ENCODE measurements at regions not wholly inside any gene's neighbourhood (a gene's known extent, or its start where the extent isn't known, plus 50 kb on each side); places are given as distances from the start of the nearest gene placed in this dataset.

- no peak for DNase-seq
- intact Hi-C loops (cut with DNase I) = no loop called here
These were observed 254.6 kb upstream of the LRRC7 start for GRCh38 chr1:69313118-69313517.

- DNase-seq = no peak
- intact Hi-C loops (cut with DNase I) = no loop called here
These were observed 252.3 kb upstream of the LRRC7 start for GRCh38 chr1:69315416-69315815.

GRCh38 chr1:69315823-69316222, 251.9 kb upstream of the LRRC7 start:
- intact Hi-C loops (cut with DNase I) = no loop called here
- peak in 21 of 42 donors; percentile 4 to 60 (median 25) for DNase-seq

GRCh38 chr1:69319287-69319686, 248.4 kb upstream of the LRRC7 start:
- no peak for DNase-seq
- intact Hi-C loops (cut with DNase I) = no loop called here

- intact Hi-C loops (cut with DNase I) = no loop called here
- no peak for DNase-seq
These were observed 246.9 kb upstream of the LRRC7 start for GRCh38 chr1:69320757-69321211.

- no peak for DNase-seq
- intact Hi-C loops (cut with DNase I) = no loop called here
These were observed 246.4 kb upstream of the LRRC7 start for GRCh38 chr1:69321311-69321710.

- intact Hi-C loops (cut with DNase I) = no loop called here
- DNase-seq = no peak
These were observed 239.5 kb upstream of the LRRC7 start for GRCh38 chr1:69328186-69328585.

- intact Hi-C loops (cut with DNase I) = no loop called here
These were observed 204.5 kb upstream of the LRRC7 start for GRCh38 chr1:69363236-69363635.

GRCh38 chr1:69373520-69373919, 194.2 kb upstream of the LRRC7 start:
- intact Hi-C loops (cut with DNase I) = no loop called here
- no peak for DNase-seq

More at GRCh38 chr1:69363236-69363635, 204.5 kb upstream of the LRRC7 start:
- DNase-seq = no peak

GRCh38 chr1:69376408-69376807, 191.3 kb upstream of the LRRC7 start:
- intact Hi-C loops (cut with DNase I) = no loop called here

GRCh38 chr1:69377507-69377906, 190.2 kb upstream of the LRRC7 start:
- DNase-seq = no peak
- intact Hi-C loops (cut with DNase I) = no loop called here

More at GRCh38 chr1:69376408-69376807, 191.3 kb upstream of the LRRC7 start:
- no peak for DNase-seq

- no peak for DNase-seq
- intact Hi-C loops (cut with DNase I) = no loop called here
These were observed 179.7 kb upstream of the LRRC7 start for GRCh38 chr1:69388044-69388443.

- intact Hi-C loops (cut with DNase I) = no loop called here
- no peak for DNase-seq
These were observed 167.6 kb upstream of the LRRC7 start for GRCh38 chr1:69400128-69400527.

- intact Hi-C loops (cut with DNase I) = no loop called here
- peak in 3 of 42 donors; percentile 6 to 38 (median 7) for DNase-seq
These were observed 165.8 kb upstream of the LRRC7 start for GRCh38 chr1:69401879-69402278.

GRCh38 chr1:69403756-69404320, 163.9 kb upstream of the LRRC7 start:
- DNase-seq = no peak
- intact Hi-C loops (cut with DNase I) = no loop called here

- intact Hi-C loops (cut with DNase I) = no loop called here
- no peak for DNase-seq
These were observed 163.2 kb upstream of the LRRC7 start for GRCh38 chr1:69404486-69404885.

GRCh38 chr1:69406244-69406643, 161.5 kb upstream of the LRRC7 start:
- no peak for DNase-seq
- intact Hi-C loops (cut with DNase I) = no loop called here

GRCh38 chr1:69409731-69410456, 157.8 kb upstream of the LRRC7 start:
- intact Hi-C loops (cut with DNase I) = no loop called here

GRCh38 chr1:69410457-69410850, 157.3 kb upstream of the LRRC7 start:
- intact Hi-C loops (cut with DNase I) = no loop called here
- no peak for DNase-seq

More at GRCh38 chr1:69409731-69410456, 157.8 kb upstream of the LRRC7 start:
- DNase-seq = no peak

GRCh38 chr1:69410893-69411292, 156.8 kb upstream of the LRRC7 start:
- intact Hi-C loops (cut with DNase I) = no loop called here
- no peak for DNase-seq

GRCh38 chr1:69411617-69412016, 156.1 kb upstream of the LRRC7 start:
- DNase-seq = no peak
- intact Hi-C loops (cut with DNase I) = no loop called here
